WTC11 (cell line): ENCODE measurements at regions not wholly inside any gene's neighbourhood (a gene's known extent, or its start where the extent isn't known, plus 50 kb on each side); places are given as distances from the start of the nearest gene placed in this dataset.

Experiments
- ELF4 ChIP-seq: sonication (generic); formaldehyde crosslinking; IDR thresholded peaks from 2 replicates; pipeline ENCODE4 v1.8.1; 2022; ENCODE audit warnings: low read depth, mild to moderate bottlenecking, moderate library complexity, missing genetic modification reagents
- ETV6 ChIP-seq: sonication (generic); formaldehyde crosslinking; IDR thresholded peaks from 2 replicates; pipeline ENCODE4 v1.8.1; 2022; ENCODE audit warnings: mild to moderate bottlenecking, missing genetic modification reagents
- JAZF1 ChIP-seq: fragments of 250-450 bp; sonication (Bioruptor Pico); IDR thresholded peaks from 2 replicates; pipeline ENCODE4 v1.9.0; 2021; ENCODE audit warnings: moderate library complexity, mild to moderate bottlenecking, inconsistent platforms
- RORB ChIP-seq: fragments of 250-450 bp; sonication (Bioruptor Pico); IDR thresholded peaks from 2 replicates; pipeline ENCODE4 v1.9.0; 2021; ENCODE audit warnings: mild to moderate bottlenecking
- ZNF121 ChIP-seq: sonication (generic); formaldehyde crosslinking; IDR thresholded peaks from 2 replicates; pipeline ENCODE4 v1.8.0; 2023; ENCODE audit warnings: missing genetic modification reagents
- ZNF423 ChIP-seq: fragments of 250-450 bp; sonication (Bioruptor Pico); IDR thresholded peaks from 2 replicates; pipeline ENCODE4 v2.1.2; 2022; ENCODE audit warnings: mild to moderate bottlenecking, moderate library complexity
- ZNF671 ChIP-seq: fragments of 250-450 bp; sonication (Bioruptor Pico); IDR thresholded peaks from 2 replicates; pipeline ENCODE4 v1.8.0; 2021; ENCODE audit warnings: mild to moderate bottlenecking
- TF ChIP-seq, protein P1 (sequence below): sonication (generic); formaldehyde crosslinking; IDR thresholded peaks from 2 replicates; pipeline ENCODE4 v1.8.0; 2023; ENCODE audit warnings: missing genetic modification reagents, mild to moderate bottlenecking, borderline replicate concordance
- TF ChIP-seq, protein P2 (sequence below): sonication (generic); formaldehyde crosslinking; conservative IDR thresholded peaks from 2 replicates; pipeline ENCODE4 v1.8.1; 2023; ENCODE audit warnings: mild to moderate bottlenecking, low read depth, missing genetic modification reagents, moderate library complexity
- TF ChIP-seq, protein P3 (sequence below): fragments of 250-450 bp; sonication (Bioruptor Pico); IDR thresholded peaks from 2 replicates; pipeline ENCODE4 v1.9.0; 2021; ENCODE audit warnings: mild to moderate bottlenecking, borderline replicate concordance
- TF ChIP-seq, protein P4 (sequence below): sonication (generic); formaldehyde crosslinking; IDR thresholded peaks from 2 replicates; pipeline ENCODE4 v1.8.0; 2022; ENCODE audit warnings: mild to moderate bottlenecking, missing genetic modification reagents
- TF ChIP-seq, protein P5 (sequence below): sonication (generic); formaldehyde crosslinking; IDR thresholded peaks from 2 replicates; pipeline ENCODE4 v1.8.1; 2022; ENCODE audit warnings: mild to moderate bottlenecking, moderate library complexity, missing genetic modification reagents
- TF ChIP-seq, protein P6 (sequence below): sonication (generic); formaldehyde crosslinking; IDR thresholded peaks from 2 replicates; pipeline ENCODE4 v1.8.1; 2022; ENCODE audit warnings: low read depth, mild to moderate bottlenecking, moderate library complexity, missing genetic modification reagents, borderline replicate concordance

DNA sequence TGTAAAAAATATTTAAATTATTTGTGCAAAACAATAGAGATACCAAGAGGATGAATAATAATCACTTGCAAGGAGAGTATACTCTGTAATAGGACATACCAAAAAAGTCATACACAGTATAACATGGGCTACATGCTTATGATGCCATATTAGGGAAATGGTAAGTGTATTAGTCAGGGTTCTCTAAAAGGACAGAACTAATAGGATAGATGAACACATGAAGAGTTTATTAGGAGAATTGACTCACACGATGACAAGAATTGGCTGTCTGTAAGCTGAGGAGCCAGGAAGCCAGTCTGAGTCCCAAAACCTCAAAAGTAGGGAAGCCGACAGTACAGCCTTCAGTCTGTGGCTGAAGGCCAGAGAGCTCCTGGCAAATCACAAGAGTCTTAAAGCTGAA lies 151.2 kb downstream of the DTHD1 start (continued):
- TF ChIP-seq, protein P1, sequence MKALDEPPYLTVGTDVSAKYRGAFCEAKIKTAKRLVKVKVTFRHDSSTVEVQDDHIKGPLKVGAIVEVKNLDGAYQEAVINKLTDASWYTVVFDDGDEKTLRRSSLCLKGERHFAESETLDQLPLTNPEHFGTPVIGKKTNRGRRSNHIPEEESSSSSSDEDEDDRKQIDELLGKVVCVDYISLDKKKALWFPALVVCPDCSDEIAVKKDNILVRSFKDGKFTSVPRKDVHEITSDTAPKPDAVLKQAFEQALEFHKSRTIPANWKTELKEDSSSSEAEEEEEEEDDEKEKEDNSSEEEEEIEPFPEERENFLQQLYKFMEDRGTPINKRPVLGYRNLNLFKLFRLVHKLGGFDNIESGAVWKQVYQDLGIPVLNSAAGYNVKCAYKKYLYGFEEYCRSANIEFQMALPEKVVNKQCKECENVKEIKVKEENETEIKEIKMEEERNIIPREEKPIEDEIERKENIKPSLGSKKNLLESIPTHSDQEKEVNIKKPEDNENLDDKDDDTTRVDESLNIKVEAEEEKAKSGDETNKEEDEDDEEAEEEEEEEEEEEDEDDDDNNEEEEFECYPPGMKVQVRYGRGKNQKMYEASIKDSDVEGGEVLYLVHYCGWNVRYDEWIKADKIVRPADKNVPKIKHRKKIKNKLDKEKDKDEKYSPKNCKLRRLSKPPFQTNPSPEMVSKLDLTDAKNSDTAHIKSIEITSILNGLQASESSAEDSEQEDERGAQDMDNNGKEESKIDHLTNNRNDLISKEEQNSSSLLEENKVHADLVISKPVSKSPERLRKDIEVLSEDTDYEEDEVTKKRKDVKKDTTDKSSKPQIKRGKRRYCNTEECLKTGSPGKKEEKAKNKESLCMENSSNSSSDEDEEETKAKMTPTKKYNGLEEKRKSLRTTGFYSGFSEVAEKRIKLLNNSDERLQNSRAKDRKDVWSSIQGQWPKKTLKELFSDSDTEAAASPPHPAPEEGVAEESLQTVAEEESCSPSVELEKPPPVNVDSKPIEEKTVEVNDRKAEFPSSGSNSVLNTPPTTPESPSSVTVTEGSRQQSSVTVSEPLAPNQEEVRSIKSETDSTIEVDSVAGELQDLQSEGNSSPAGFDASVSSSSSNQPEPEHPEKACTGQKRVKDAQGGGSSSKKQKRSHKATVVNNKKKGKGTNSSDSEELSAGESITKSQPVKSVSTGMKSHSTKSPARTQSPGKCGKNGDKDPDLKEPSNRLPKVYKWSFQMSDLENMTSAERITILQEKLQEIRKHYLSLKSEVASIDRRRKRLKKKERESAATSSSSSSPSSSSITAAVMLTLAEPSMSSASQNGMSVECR (CRISPR knock-in tag) = no peak
- TF ChIP-seq, protein P2, sequence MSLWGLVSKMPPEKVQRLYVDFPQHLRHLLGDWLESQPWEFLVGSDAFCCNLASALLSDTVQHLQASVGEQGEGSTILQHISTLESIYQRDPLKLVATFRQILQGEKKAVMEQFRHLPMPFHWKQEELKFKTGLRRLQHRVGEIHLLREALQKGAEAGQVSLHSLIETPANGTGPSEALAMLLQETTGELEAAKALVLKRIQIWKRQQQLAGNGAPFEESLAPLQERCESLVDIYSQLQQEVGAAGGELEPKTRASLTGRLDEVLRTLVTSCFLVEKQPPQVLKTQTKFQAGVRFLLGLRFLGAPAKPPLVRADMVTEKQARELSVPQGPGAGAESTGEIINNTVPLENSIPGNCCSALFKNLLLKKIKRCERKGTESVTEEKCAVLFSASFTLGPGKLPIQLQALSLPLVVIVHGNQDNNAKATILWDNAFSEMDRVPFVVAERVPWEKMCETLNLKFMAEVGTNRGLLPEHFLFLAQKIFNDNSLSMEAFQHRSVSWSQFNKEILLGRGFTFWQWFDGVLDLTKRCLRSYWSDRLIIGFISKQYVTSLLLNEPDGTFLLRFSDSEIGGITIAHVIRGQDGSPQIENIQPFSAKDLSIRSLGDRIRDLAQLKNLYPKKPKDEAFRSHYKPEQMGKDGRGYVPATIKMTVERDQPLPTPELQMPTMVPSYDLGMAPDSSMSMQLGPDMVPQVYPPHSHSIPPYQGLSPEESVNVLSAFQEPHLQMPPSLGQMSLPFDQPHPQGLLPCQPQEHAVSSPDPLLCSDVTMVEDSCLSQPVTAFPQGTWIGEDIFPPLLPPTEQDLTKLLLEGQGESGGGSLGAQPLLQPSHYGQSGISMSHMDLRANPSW = no peak
- TF ChIP-seq, protein P3, sequence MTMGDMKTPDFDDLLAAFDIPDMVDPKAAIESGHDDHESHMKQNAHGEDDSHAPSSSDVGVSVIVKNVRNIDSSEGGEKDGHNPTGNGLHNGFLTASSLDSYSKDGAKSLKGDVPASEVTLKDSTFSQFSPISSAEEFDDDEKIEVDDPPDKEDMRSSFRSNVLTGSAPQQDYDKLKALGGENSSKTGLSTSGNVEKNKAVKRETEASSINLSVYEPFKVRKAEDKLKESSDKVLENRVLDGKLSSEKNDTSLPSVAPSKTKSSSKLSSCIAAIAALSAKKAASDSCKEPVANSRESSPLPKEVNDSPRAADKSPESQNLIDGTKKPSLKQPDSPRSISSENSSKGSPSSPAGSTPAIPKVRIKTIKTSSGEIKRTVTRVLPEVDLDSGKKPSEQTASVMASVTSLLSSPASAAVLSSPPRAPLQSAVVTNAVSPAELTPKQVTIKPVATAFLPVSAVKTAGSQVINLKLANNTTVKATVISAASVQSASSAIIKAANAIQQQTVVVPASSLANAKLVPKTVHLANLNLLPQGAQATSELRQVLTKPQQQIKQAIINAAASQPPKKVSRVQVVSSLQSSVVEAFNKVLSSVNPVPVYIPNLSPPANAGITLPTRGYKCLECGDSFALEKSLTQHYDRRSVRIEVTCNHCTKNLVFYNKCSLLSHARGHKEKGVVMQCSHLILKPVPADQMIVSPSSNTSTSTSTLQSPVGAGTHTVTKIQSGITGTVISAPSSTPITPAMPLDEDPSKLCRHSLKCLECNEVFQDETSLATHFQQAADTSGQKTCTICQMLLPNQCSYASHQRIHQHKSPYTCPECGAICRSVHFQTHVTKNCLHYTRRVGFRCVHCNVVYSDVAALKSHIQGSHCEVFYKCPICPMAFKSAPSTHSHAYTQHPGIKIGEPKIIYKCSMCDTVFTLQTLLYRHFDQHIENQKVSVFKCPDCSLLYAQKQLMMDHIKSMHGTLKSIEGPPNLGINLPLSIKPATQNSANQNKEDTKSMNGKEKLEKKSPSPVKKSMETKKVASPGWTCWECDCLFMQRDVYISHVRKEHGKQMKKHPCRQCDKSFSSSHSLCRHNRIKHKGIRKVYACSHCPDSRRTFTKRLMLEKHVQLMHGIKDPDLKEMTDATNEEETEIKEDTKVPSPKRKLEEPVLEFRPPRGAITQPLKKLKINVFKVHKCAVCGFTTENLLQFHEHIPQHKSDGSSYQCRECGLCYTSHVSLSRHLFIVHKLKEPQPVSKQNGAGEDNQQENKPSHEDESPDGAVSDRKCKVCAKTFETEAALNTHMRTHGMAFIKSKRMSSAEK (CRISPR knock-in tag) = no peak
- no peak for TF ChIP-seq JAZF1 (CRISPR knock-in tag)
- TF ChIP-seq ZNF121 (CRISPR knock-in tag) = no peak
- no peak for TF ChIP-seq ETV6 (CRISPR knock-in tag)
- TF ChIP-seq, protein P4, sequence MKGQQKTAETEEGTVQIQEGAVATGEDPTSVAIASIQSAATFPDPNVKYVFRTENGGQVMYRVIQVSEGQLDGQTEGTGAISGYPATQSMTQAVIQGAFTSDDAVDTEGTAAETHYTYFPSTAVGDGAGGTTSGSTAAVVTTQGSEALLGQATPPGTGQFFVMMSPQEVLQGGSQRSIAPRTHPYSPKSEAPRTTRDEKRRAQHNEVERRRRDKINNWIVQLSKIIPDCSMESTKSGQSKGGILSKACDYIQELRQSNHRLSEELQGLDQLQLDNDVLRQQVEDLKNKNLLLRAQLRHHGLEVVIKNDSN (CRISPR knock-in tag) = no peak
- TF ChIP-seq ELF4 = no peak
- TF ChIP-seq ZNF423 (CRISPR knock-in tag) = no peak
- TF ChIP-seq, protein P5, sequence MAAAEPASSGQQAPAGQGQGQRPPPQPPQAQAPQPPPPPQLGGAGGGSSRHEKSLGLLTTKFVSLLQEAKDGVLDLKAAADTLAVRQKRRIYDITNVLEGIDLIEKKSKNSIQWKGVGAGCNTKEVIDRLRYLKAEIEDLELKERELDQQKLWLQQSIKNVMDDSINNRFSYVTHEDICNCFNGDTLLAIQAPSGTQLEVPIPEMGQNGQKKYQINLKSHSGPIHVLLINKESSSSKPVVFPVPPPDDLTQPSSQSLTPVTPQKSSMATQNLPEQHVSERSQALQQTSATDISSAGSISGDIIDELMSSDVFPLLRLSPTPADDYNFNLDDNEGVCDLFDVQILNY (CRISPR knock-in tag) = no peak
- TF ChIP-seq, protein P6, sequence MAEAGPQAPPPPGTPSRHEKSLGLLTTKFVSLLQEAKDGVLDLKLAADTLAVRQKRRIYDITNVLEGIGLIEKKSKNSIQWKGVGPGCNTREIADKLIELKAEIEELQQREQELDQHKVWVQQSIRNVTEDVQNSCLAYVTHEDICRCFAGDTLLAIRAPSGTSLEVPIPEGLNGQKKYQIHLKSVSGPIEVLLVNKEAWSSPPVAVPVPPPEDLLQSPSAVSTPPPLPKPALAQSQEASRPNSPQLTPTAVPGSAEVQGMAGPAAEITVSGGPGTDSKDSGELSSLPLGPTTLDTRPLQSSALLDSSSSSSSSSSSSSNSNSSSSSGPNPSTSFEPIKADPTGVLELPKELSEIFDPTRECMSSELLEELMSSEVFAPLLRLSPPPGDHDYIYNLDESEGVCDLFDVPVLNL (CRISPR knock-in tag) = no peak
- no peak for TF ChIP-seq ZNF671 (CRISPR knock-in tag)
- TF ChIP-seq RORB = no peak
- TF ChIP-seq, all 79 proteins: peak for 0
